Stimulated activated naive CD8-positive, alpha-beta T cell treated with anti-CD3 and anti-CD28 coated beads, Interleukin-15, amount 100 ng/mL, for 72 hours (primary cell): ENCODE measurements at regions not wholly inside any gene's neighbourhood (a gene's known extent, or its start where the extent isn't known, plus 50 kb on each side); places are given as distances from the start of the nearest gene placed in this dataset.
A peak's percentile ranks its signal among the peaks of the same experiment; 100 is the strongest.

Experiments used
- ATAC-seq: fragments of 150-1000 bp; cut with Tn5 transposase; 2 replicates; pipeline ENCODE4 v1.10.0; 2021; ENCODE audit warnings: mild to moderate bottlenecking, moderate library complexity
- DNase-seq, 2 donors: peaks; one replicate each; pipeline ENCODE4 v3.0.0; 2021 to 2022
- H3K27ac Mint-ChIP-seq, 2 donors: one replicate each; pipeline ENCODE4 v1.8.0; 2022; ENCODE audit warnings: mild to moderate bottlenecking in 2 of 2, mixed read lengths in 2 of 2, moderate library complexity in 2 of 2
- H3K27me3 Mint-ChIP-seq: one replicate; pipeline ENCODE4 v1.8.0; 2022; ENCODE audit warnings: mixed read lengths
- H3K4me1 Mint-ChIP-seq: one replicate; pipeline ENCODE4 v1.8.0; 2022; ENCODE audit warnings: mild to moderate bottlenecking, mixed read lengths
- H3K4me3 Mint-ChIP-seq, 2 donors: one replicate each; pipeline ENCODE4 v1.8.0; 2022; ENCODE audit warnings: mild to moderate bottlenecking in 2 of 2, mixed read lengths in 2 of 2, moderate library complexity in 1 of 2
- H3K9me3 Mint-ChIP-seq, 2 donors: one replicate each; pipeline ENCODE4 v1.8.0; 2022; ENCODE audit warnings: mixed read lengths in 2 of 2

DNA sequence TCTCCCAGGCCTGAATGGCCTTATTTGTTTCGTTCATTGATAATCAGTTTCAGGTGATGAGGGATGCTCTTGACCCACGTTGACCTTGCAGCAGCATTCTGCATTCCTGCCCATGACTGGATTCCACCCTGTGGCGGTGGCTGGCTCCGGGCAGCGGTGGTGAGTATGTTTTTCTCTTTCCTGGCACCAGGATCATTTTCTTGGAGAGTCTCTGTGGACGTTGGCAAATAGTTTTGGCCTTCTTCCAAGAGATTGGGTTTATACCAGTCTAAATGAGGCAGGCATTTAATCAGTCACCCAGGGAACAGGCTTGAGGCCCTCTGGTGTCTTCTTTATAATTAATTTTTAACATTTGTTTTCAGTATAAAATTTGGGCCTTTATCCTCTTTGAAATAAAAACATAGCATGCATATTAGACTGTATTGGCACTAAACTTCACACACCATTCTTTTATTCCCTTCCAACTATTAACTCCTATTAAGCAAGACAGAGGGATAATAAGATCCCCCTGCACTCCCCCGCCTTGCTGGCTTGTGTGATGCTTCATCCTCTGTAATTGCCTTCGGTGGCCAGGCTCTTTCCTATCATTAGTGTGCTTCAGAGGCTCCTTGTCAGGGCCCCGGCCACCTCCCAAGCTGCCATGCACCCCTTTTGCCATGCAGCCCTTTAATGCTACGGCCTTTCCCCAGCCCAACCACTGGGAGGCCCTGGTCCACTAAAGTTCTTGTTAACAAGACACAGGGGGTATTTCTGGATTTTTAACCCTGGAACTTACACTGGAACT is 176.2 kb upstream of the TOPAZ1 start:
- no peak overlapping the region for H3K4me3 Mint-ChIP-seq
- peak overlapping the region in 1 of 2 donors; percentile 36 for H3K27ac Mint-ChIP-seq
- no peak for ATAC-seq
- peaks cover 7% of the 10 kb centered on the region for H3K4me1 Mint-ChIP-seq
- DNase-seq, result no peak
- H3K27me3 Mint-ChIP-seq, result peaks cover 12% of the 10 kb centered on the region
- H3K9me3 Mint-ChIP-seq, result no peaks in the 10 kb centered on the region

DNA sequence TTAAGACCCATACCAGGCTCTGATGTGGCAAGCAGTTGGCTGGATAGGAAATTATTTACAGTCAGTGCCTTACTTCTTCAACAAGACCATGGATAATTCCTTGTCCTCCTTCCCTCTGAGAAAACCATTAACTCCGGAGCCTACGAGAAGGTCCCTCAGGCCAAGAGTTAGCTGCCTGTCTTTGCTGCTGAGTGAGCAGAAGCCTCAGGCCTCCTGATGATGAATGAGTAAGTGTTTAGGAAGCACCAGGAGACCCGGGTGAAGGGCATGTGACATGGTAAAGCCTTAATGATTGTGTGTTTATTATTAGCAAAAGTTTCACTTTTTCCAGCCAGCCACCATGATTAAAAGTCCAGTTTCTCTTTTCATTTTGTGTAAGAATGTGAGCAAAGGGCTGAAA is 174.9 kb upstream of the TOPAZ1 start:
- no peak for DNase-seq
- Mint-ChIP-seq H3K4me3 (no peak overlapping the region), H3K4me1 (no peaks in the 10 kb centered on the region)

DNA sequence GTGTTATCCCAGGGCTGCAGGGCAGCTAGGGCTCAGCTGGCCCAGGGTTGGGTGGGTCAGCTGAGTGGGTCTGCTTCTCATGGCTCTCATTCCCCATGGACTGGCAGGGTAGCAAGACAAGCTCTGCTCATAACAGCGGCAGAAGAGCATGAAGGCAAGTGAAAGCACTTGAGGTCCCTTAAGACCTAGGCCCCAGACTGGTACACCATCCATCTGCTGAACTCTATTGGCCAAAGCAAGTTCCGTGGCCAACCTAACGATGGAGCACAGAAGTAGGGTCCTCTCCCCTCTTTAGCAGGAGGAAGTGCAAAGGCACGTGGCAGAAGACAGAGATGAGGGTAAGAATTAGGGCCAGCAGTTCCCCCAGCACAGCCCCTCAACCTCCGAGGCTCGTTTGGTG is 174.3 kb upstream of the TOPAZ1 start:
- DNase-seq (no peak), ATAC-seq (no peak)
- Mint-ChIP-seq H3K4me1 (no peaks in the 10 kb centered on the region), H3K27me3 (peaks cover 17% of the 10 kb centered on the region), H3K4me3 (no peak overlapping the region), H3K9me3 (no peaks in the 10 kb centered on the region), H3K27ac (no peak overlapping the region)

More for the DNA sequence above, 174.9 kb upstream of the TOPAZ1 start:
- no peak for ATAC-seq
- Mint-ChIP-seq H3K27me3 (peaks cover 17% of the 10 kb centered on the region), H3K27ac (no peak overlapping the region), H3K9me3 (no peaks in the 10 kb centered on the region)

GRCh38 chr3:44068753-44069152 is 172.9 kb upstream of the TOPAZ1 start:
- ATAC-seq (no peak), DNase-seq (no peak)
- Mint-ChIP-seq H3K4me3 (no peak overlapping the region), H3K27ac (no peak overlapping the region), H3K9me3 (no peaks in the 10 kb centered on the region), H3K27me3 (peaks cover 17% of the 10 kb centered on the region), H3K4me1 (no peaks in the 10 kb centered on the region)

GRCh38 chr3:44069276-44069675 is 172.4 kb upstream of the TOPAZ1 start:
- DNase-seq (no peak), ATAC-seq (no peak)
- H3K4me3 Mint-ChIP-seq, result no peak overlapping the region
- no peak overlapping the region for H3K27ac Mint-ChIP-seq
- no peaks in the 10 kb centered on the region for H3K4me1 Mint-ChIP-seq
- H3K9me3 Mint-ChIP-seq, result no peaks in the 10 kb centered on the region
- peaks cover 19% of the 10 kb centered on the region for H3K27me3 Mint-ChIP-seq

- H3K27me3 Mint-ChIP-seq, result peaks cover 24% of the 10 kb centered on the region
- DNase-seq (no peak), ATAC-seq (no peak)
- H3K4me1 Mint-ChIP-seq, result no peaks in the 10 kb centered on the region
- H3K27ac Mint-ChIP-seq, result no peak overlapping the region
- H3K4me3 Mint-ChIP-seq, result no peak overlapping the region
- no peaks in the 10 kb centered on the region for H3K9me3 Mint-ChIP-seq
Observed at GRCh38 chr3:44070841-44071546, 170.7 kb upstream of the TOPAZ1 start.

DNA sequence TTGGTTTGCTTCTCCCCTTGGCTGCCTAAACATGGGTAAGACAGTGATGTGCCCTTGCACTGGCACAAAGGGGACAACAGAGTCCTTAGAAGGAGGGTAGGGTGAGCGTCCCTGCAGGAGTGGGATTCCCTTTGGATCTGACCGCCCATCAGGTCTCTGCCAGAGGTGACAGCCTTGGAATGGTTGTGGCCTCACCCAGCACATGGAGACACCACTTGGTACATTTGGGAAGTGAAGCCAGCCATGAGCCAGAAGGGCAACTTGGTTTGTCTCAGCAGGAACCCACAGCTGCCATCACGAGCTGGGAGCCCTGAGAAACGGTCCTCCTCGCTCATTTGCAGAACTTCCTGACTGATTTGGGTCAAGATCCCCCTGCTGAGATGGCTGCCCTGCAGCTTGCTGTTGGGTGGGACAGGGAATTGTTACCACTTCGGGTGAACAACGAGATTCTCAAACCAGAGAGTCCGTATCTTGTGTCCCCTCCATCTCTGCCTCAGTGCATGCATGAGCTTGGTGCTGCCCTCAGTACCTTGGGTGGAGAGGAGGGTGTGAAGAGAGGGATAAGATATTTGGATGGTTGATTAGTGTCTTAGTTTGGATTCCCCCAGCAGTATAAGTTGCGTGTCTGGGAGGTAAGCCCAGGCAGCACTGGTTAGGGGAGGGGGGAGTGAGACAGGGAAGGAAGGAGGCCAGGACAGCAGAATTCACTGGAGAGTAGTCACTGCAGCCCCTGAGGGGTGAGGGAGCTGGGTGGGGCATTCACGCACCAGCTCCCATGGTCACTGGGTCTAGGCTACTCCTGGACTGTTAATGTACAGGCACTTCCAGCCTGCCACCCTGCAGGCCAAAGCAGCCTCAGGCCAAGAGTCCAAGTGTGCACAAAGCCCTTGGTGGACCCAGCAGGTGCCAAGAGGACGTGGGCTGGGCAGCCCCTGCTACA is 168.8 kb upstream of the TOPAZ1 start:
- no peaks in the 10 kb centered on the region for H3K9me3 Mint-ChIP-seq
- H3K27ac Mint-ChIP-seq, result peak overlapping the region in 1 of 2 donors; percentile 73
- H3K4me1 Mint-ChIP-seq, result no peaks in the 10 kb centered on the region
- ATAC-seq (no peak), DNase-seq (no peak)
- peaks cover 19% of the 10 kb centered on the region for H3K27me3 Mint-ChIP-seq
- H3K4me3 Mint-ChIP-seq, result no peak overlapping the region

DNA sequence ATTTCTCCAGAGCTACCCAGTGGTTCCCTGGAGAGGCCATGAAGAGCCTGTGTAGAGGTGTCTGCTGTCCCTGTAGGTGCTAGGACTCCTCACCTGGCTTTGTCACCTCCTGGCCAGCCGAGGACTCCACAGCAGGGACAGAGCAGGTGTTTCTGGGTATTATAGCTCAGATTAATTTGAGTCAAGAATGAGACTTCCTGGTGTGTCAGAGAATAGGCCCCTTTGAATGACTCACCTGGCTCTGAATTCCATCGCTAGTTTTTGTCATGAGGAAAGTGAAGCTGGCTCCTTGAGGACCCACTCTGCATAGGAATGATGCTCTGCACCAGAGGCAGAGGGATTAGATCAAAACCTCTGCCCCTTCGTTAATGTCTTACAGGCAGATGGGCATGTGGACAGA is 167.5 kb upstream of the TOPAZ1 start:
- Mint-ChIP-seq H3K9me3 (no peaks in the 10 kb centered on the region), H3K27ac (no peak overlapping the region), H3K4me3 (no peak overlapping the region), H3K27me3 (peaks cover 15% of the 10 kb centered on the region), H3K4me1 (no peaks in the 10 kb centered on the region)
- no peak for ATAC-seq
- DNase-seq, result no peak

- ATAC-seq, result no peak
- peaks cover 7% of the 10 kb centered on the region for H3K27me3 Mint-ChIP-seq
- H3K4me1 Mint-ChIP-seq, result no peaks in the 10 kb centered on the region
- DNase-seq, result no peak
- no peaks in the 10 kb centered on the region for H3K9me3 Mint-ChIP-seq
- no peak overlapping the region for H3K27ac Mint-ChIP-seq
- H3K4me3 Mint-ChIP-seq, result no peak overlapping the region
Observed at GRCh38 chr3:44076221-44076829, 165.4 kb upstream of the TOPAZ1 start.

DNA sequence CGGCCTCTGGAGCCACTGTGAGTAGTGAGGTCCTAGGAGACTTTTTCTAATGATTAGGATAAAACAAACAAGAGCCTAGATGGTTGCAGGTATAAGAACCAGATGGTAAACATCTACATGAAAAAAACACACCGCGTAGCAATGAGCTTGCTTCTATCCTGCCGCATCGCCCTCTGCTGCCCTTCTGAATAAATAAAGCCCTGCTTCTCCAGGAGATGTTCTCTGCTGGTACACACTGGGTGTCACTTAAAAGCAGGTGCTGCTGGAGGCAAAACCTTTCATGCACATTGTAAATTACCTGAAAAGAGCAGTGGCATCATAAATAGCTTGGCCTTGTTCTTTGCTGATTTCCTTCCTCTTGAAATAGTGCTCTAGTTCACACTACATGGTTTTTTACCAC is 164.4 kb upstream of the TOPAZ1 start:
- Mint-ChIP-seq H3K27me3 (peaks cover 7% of the 10 kb centered on the region), H3K4me3 (no peak overlapping the region), H3K4me1 (no peaks in the 10 kb centered on the region), H3K9me3 (no peaks in the 10 kb centered on the region), H3K27ac (no peak overlapping the region)
- no peak for DNase-seq
- ATAC-seq, result no peak

- no peaks in the 10 kb centered on the region for H3K4me1 Mint-ChIP-seq
- H3K27me3 Mint-ChIP-seq, result peaks cover 7% of the 10 kb centered on the region
- H3K27ac Mint-ChIP-seq, result peak overlapping the region in 1 of 2 donors; percentile 75
- no peaks in the 10 kb centered on the region for H3K9me3 Mint-ChIP-seq
- H3K4me3 Mint-ChIP-seq, result no peak overlapping the region
- DNase-seq (no peak), ATAC-seq (no peak)
Observed at GRCh38 chr3:44078863-44079262, 162.8 kb upstream of the TOPAZ1 start.

- Mint-ChIP-seq H3K9me3 (no peaks in the 10 kb centered on the region), H3K4me1 (no peaks in the 10 kb centered on the region), H3K4me3 (no peak overlapping the region), H3K27me3 (no peaks in the 10 kb centered on the region), H3K27ac (no peak overlapping the region)
- DNase-seq (no peak), ATAC-seq (no peak)
Observed at GRCh38 chr3:44079916-44080315, 161.8 kb upstream of the TOPAZ1 start.

DNA sequence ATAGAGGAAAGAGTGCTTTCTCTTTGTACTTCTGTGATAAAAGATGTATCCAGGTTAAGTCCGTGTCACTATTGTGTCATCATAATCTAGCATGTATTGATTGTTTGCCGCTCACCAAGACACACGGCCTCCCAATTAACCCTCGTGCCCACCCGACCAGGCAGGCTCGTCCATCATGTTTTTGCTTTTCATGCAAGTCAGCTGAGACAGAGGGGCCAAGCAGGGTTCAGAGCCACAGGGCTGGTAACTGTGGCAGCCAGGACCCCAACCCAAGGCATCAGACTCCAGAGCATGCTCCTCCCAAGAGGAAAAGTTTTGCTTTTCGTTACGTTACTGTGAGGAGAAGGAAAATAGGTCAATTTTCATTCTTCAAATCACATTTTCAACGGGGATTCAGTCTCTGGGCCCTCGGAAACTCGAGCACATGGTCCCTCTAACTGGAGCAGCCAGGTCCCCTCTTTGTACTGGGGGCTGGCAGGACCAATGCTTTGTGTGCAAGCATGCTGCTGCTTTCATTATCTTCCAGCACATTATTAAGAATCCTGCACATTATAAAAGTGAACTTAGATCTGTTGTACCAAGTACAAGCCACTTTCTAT is 161.1 kb upstream of the TOPAZ1 start:
- Mint-ChIP-seq H3K27ac (no peak overlapping the region), H3K4me1 (no peaks in the 10 kb centered on the region), H3K9me3 (no peaks in the 10 kb centered on the region), H3K4me3 (no peak overlapping the region), H3K27me3 (no peaks in the 10 kb centered on the region)
- DNase-seq (no peak), ATAC-seq (no peak)

DNA sequence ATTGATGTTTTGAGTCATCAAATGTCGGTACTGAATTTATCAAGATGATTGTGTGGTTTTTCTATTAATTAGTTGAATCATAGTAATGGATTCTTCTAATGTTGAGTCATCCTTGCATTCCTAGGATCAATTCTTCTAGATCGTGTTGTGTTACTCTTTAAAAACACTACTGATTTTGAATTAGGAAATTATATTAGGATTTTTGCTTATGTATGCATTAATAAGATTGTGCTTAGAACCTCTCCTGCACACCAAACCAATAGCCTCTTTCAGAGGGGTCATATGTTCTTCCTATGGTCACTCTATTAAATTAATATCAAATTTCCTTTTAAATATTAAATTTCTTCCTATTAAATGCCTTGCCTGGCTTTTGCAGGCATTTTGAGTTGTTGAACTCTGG is 151.7 kb upstream of the TOPAZ1 start:
- Mint-ChIP-seq H3K27ac (no peak overlapping the region), H3K27me3 (peaks cover 57% of the 10 kb centered on the region), H3K9me3 (no peaks in the 10 kb centered on the region), H3K4me3 (no peak overlapping the region), H3K4me1 (peaks cover 22% of the 10 kb centered on the region)
- no peak for ATAC-seq
- DNase-seq, result no peak

GRCh38 chr3:44092497-44092896 is 149.2 kb upstream of the TOPAZ1 start:
- Mint-ChIP-seq H3K27ac (no peak overlapping the region), H3K27me3 (peaks cover 60% of the 10 kb centered on the region), H3K9me3 (no peaks in the 10 kb centered on the region), H3K4me3 (no peak overlapping the region), H3K4me1 (peaks cover 22% of the 10 kb centered on the region)
- ATAC-seq (no peak), DNase-seq (no peak)
